Adrenal gland (tissue), 9 donors: ENCODE measurements at regions not wholly inside any gene's neighbourhood (a gene's known extent, or its start where the extent isn't known, plus 50 kb on each side); places are given as distances from the start of the nearest gene placed in this dataset.

ENCODE experiments used
- DNase-seq, 7 donors: peaks; one replicate each; pipeline ENCODE4 v3.0.0-alpha.2; 2019 to 2020
- H3K27ac ChIP-seq, 5 donors: fragments of 200-600 bp; sonication (generic) in 4 of 5; 1 replicate in 3 of 5; 2 replicates in 2 of 5; pipeline versions ENCODE4 v1.5.1 to v1.8.0; 2016 to 2020; ENCODE audit warnings: mild to moderate bottlenecking in 1 of 5
- H3K27me3 ChIP-seq: fragments of 200-600 bp; 2 replicates; pipeline ENCODE4 v1.8.0; 2021
- H3K36me3 ChIP-seq, 2 donors: fragments of 200-600 bp; replicated peaks in 1 of 2; 1 replicate in 1 of 2; 2 replicates in 1 of 2; pipeline versions ENCODE4 v1.5.1 to v1.8.0; 2018 to 2022
- H3K4me1 ChIP-seq, 2 donors: fragments of 200-600 bp; replicated peaks in 1 of 2; 1 replicate in 1 of 2; 2 replicates in 1 of 2; pipeline versions ENCODE4 v1.5.1 to v1.8.0; 2018 to 2021
- H3K4me3 ChIP-seq, 4 donors: fragments of 200-600 bp; sonication (generic) in 3 of 4; one replicate each; pipeline ENCODE4 v1.5.1; 2016 to 2018
- H3K9me3 ChIP-seq, 3 donors: fragments of 200-600 bp; sonication (generic) in 1 of 3; replicated peaks in 1 of 3; 1 replicate in 2 of 3; 2 replicates in 1 of 3; pipeline versions ENCODE4 v1.5.1 to v1.8.0; 2016 to 2021
- CTCF ChIP-seq, 6 experiments: fragments of 450-650 bp in 4 of 6; fragments of 200-600 bp in 2 of 6; sonication (generic) in 1 of 6; IDR thresholded peaks; 1 replicate in 5 of 6; 2 replicates in 1 of 6; pipeline versions ENCODE4 v1.5.1 to v1.8.0; 2016 to 2021; ENCODE audit warnings: antibody characterized with exemption in 6 of 6, mild to moderate bottlenecking in 2 of 6, moderate library complexity in 1 of 6
- POLR2A ChIP-seq, 2 donors: fragments of 450-650 bp; IDR thresholded peaks; one replicate each; pipeline ENCODE4 v1.6.1; 2017; ENCODE audit warnings: antibody characterized with exemption in 2 of 2, mild to moderate bottlenecking in 2 of 2, moderate library complexity in 1 of 2
- WGBS, 4 donors: extraction: QIAGEN DNeasy Blood & Tissue Kit in 2 of 4; methylation state at CpG; one replicate each; pipeline versions ENCODE4 v1.1.5 to v1.1.7; 2013 to 2017; 5-methylcytosine and 5-hydroxymethylcytosine counted together
- intact Hi-C, 2 donors: fragments of 100-400 bp; cut with DNase I; formaldehyde crosslinking; loops; one replicate each; pipeline versions ENCODE4 v1.14.1 to v1.15.0; 2022 to 2023
- donor health status: healthy with polysubstance abuse.
- donor health status: Bipolar disorder and iron deficiency.
- donor health status: DM: yes; HTN: yes; CAD: no.
- donor health status: DM: no; HTN: no; CAD: no.
- donor health status: DM: no; HTN: no; CAD: no.

- intact Hi-C loops: no loop called here
- no peak for DNase-seq
- no peaks in the 10 kb centered on the region for H3K27me3 ChIP-seq
- TF ChIP-seq POLR2A (IDR thresholded peaks at IDR 0.05): no peak
- no peak for TF ChIP-seq CTCF (IDR thresholded peaks at IDR 0.05)
- H3K4me1 ChIP-seq: no peaks in the 10 kb centered on the region
- no peaks in the 10 kb centered on the region for H3K9me3 ChIP-seq
- WGBS, 4 donors: 73 to 84% (median 83%) methylated on average over 6 of the region's 6 CpGs
- H3K36me3 ChIP-seq: no peaks in the 10 kb centered on the region
- no peak overlapping the region for H3K4me3 ChIP-seq
- no peak overlapping the region for H3K27ac ChIP-seq
Observed at GRCh38 chr11:95455228-95455970, 224.4 kb upstream of the SESN3 start.

GRCh38 chr11:95453616-95454171 lies 222.7 kb upstream of the SESN3 start:
- WGBS, 4 donors: 88 to 97% (median 90%) methylated on average over 6 to 7 of the region's 7 CpGs
- H3K4me1 ChIP-seq: peaks cover 0 to 4% of the 10 kb centered on the region in 2 donors
- H3K27ac ChIP-seq: no peak overlapping the region
- no peaks in the 10 kb centered on the region for H3K36me3 ChIP-seq
- intact Hi-C loops: no loop called here
- no peak overlapping the region for H3K4me3 ChIP-seq
- DNase-seq: no peak
- no peak for TF ChIP-seq CTCF (IDR thresholded peaks at IDR 0.05)
- no peak for TF ChIP-seq POLR2A (IDR thresholded peaks at IDR 0.05)
- no peaks in the 10 kb centered on the region for H3K27me3 ChIP-seq
- no peaks in the 10 kb centered on the region for H3K9me3 ChIP-seq

GRCh38 chr11:95451682-95452081 lies 220.7 kb upstream of the SESN3 start:
- no peaks in the 10 kb centered on the region for H3K9me3 ChIP-seq
- intact Hi-C loops: no loop called here
- H3K27ac ChIP-seq: no peak overlapping the region
- TF ChIP-seq POLR2A (IDR thresholded peaks at IDR 0.05) (no peak), CTCF (IDR thresholded peaks at IDR 0.05) (no peak)
- peaks cover 0 to 4% of the 10 kb centered on the region in 2 donors for H3K4me1 ChIP-seq
- H3K27me3 ChIP-seq: no peaks in the 10 kb centered on the region
- DNase-seq: no peak
- WGBS, 4 donors: 77 to 100% (median 92%) methylated on average over 1 of the region's 1 CpG
- no peak overlapping the region for H3K4me3 ChIP-seq
- H3K36me3 ChIP-seq: no peaks in the 10 kb centered on the region

GRCh38 chr11:95451261-95451660 lies 220.3 kb upstream of the SESN3 start:
- no peak for DNase-seq
- no peak overlapping the region for H3K4me3 ChIP-seq
- no peaks in the 10 kb centered on the region for H3K9me3 ChIP-seq
- H3K27ac ChIP-seq: no peak overlapping the region
- H3K4me1 ChIP-seq: peaks cover 0 to 4% of the 10 kb centered on the region in 2 donors
- intact Hi-C loops: no loop called here
- TF ChIP-seq POLR2A (IDR thresholded peaks at IDR 0.05) (no peak), CTCF (IDR thresholded peaks at IDR 0.05) (no peak)
- no peaks in the 10 kb centered on the region for H3K27me3 ChIP-seq
- H3K36me3 ChIP-seq: no peaks in the 10 kb centered on the region
